Smooth muscle cell (in vitro differentiated cells): ENCODE measurements at regions not wholly inside any gene's neighbourhood (a gene's known extent, or its start where the extent isn't known, plus 50 kb on each side); places are given as distances from the start of the nearest gene placed in this dataset.
"Not testable (repeated sequence)": the region's sequence is repeated elsewhere in the genome, so short reads cannot be mapped to it uniquely, and the experiment has no call there.

Source experiments
- DNase-seq: peaks from one replicate; lab custom pipeline; 2025; ENCODE audit not compliant: unreplicated experiment; lab: John Stamatoyannopoulos, UW
- H2AFZ ChIP-seq: fragments of 200-600 bp; sonication (generic); 2 replicates; pipeline ENCODE4 v1.6.0; 2016; ENCODE audit warnings: antibody characterized with exemption, low read depth, mild to moderate bottlenecking
- H3F3A ChIP-seq: fragments of 200-600 bp; sonication (generic); 2 replicates; pipeline ENCODE4 v1.6.0; 2017; ENCODE audit warnings: antibody characterized with exemption, low read depth
- H3K27ac ChIP-seq: fragments of 200-600 bp; sonication (generic); 2 replicates; pipeline ENCODE4 v1.5.1; 2016; ENCODE audit warnings: low read depth, mild to moderate bottlenecking
- H3K27me3 ChIP-seq: fragments of 200-600 bp; sonication (generic); 2 replicates; pipeline ENCODE4 v1.6.1; 2016; ENCODE audit warnings: low read depth, mild to moderate bottlenecking
- H3K36me3 ChIP-seq: fragments of 200-600 bp; sonication (generic); 2 replicates; pipeline ENCODE4 v1.5.1; 2016; ENCODE audit warnings: low read depth
- H3K4me1 ChIP-seq: fragments of 200-600 bp; sonication (generic); 2 replicates; pipeline ENCODE4 v1.5.1; 2016; ENCODE audit warnings: low read depth
- H3K4me2 ChIP-seq: fragments of 200-600 bp; sonication (generic); 2 replicates; pipeline ENCODE4 v1.6.0; 2016; ENCODE audit warnings: mild to moderate bottlenecking
- H3K4me3 ChIP-seq: fragments of 200-600 bp; sonication (generic); 2 replicates; pipeline ENCODE4 v1.5.1; 2016; ENCODE audit warnings: mild to moderate bottlenecking
- H3K79me2 ChIP-seq: fragments of 200-600 bp; sonication (generic); 2 replicates; pipeline ENCODE4 v1.6.0; 2016; ENCODE audit warnings: low read depth, mild to moderate bottlenecking
- H3K9ac ChIP-seq: fragments of 200-600 bp; sonication (generic); 2 replicates; pipeline ENCODE4 v1.6.0; 2016; ENCODE audit warnings: low read depth
- H3K9me3 ChIP-seq: fragments of 200-600 bp; sonication (generic); replicated peaks from 2 replicates; pipeline ENCODE4 v1.5.1; 2016; ENCODE audit warnings: low read depth
- H4K20me1 ChIP-seq: fragments of 200-600 bp; sonication (generic); 2 replicates; pipeline ENCODE4 v1.6.0; 2016; ENCODE audit warnings: low read depth
- WGBS: methylation state at CpG from one replicate; pipeline ENCODE4 v1.1.7; 2016; ENCODE audit warnings: low lambda C conversion rate; 5-methylcytosine and 5-hydroxymethylcytosine counted together
- TF ChIP-seq, protein P1 (sequence below): fragments of 200-600 bp; sonication (generic); IDR thresholded peaks from 2 replicates; pipeline ENCODE4 v1.5.1; 2017; ENCODE audit warnings: borderline replicate concordance, mild to moderate bottlenecking, antibody characterized with exemption; ENCODE audit not compliant: insufficient read depth, poor library complexity, severe bottlenecking

DNA sequence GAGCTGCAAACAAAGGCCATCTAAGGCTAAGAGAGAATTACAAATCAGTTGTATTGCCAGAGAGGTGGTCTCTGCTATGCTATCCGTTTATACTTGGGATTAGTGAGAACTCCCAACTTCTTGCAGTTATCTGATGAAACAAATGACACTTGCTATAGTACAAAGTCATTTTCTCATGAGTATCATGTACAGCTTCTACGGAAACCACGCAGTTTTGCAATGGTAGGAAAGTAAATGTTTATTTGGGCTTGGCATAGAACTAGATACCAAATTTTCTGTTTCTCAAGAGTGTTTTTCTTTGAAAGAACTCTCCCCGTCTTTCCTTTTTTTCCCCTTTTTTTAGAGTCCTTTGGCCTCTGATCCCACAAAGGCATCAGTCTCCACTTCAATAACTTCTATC lies 128.2 kb upstream of the ENPEP start:
- Histone ChIP-seq H2AFZ (no peak overlapping the region), H3K4me2 (no peak overlapping the region), H3K4me3 (no peak overlapping the region), H3K9me3 (no peaks in the 10 kb centered on the region), H3K9ac (no peak overlapping the region), H3K27me3 (no peaks in the 10 kb centered on the region), H3K79me2 (no peaks in the 10 kb centered on the region), H3F3A (no peaks in the 10 kb centered on the region), H3K4me1 (no peaks in the 10 kb centered on the region), H4K20me1 (no peaks in the 10 kb centered on the region), H3K27ac (no peak overlapping the region), H3K36me3 (no peaks in the 10 kb centered on the region)
- 77% methylated on average over 4 of the region's 4 CpGs for WGBS
- TF ChIP-seq, protein P1, sequence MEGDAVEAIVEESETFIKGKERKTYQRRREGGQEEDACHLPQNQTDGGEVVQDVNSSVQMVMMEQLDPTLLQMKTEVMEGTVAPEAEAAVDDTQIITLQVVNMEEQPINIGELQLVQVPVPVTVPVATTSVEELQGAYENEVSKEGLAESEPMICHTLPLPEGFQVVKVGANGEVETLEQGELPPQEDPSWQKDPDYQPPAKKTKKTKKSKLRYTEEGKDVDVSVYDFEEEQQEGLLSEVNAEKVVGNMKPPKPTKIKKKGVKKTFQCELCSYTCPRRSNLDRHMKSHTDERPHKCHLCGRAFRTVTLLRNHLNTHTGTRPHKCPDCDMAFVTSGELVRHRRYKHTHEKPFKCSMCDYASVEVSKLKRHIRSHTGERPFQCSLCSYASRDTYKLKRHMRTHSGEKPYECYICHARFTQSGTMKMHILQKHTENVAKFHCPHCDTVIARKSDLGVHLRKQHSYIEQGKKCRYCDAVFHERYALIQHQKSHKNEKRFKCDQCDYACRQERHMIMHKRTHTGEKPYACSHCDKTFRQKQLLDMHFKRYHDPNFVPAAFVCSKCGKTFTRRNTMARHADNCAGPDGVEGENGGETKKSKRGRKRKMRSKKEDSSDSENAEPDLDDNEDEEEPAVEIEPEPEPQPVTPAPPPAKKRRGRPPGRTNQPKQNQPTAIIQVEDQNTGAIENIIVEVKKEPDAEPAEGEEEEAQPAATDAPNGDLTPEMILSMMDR: no peak
- no peak for DNase-seq

DNA sequence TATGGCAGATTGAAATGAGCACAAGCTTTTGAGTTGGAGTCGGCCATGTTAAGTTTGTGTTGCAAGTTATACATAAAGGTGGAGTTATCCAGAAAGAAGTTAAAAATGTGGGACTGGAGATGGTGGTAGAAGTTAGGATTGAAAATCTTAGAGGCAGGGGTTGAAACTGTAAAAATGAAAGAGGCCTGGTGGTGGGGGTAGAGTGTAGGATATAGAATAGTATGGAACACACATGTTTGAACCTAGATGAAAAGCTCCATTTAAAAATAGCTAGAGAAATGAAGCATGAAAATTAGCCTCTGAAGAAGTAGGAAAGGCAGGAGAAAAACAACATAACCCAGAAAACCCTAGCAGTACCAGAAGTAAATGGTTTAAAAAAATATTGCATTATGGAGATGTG lies 131.8 kb upstream of the ENPEP start:
- Histone ChIP-seq H3K4me2 (no peak overlapping the region), H3F3A (no peaks in the 10 kb centered on the region), H3K9me3 (no peaks in the 10 kb centered on the region), H3K79me2 (no peaks in the 10 kb centered on the region), H4K20me1 (no peaks in the 10 kb centered on the region), H3K4me1 (no peaks in the 10 kb centered on the region), H3K9ac (no peak overlapping the region), H3K4me3 (no peak overlapping the region), H3K27ac (no peak overlapping the region), H2AFZ (peak overlapping the region; percentile 36), H3K36me3 (no peaks in the 10 kb centered on the region), H3K27me3 (no peaks in the 10 kb centered on the region)
- DNase-seq: no peak
- 77% methylated on average over 1 of the region's 1 CpG for WGBS
- TF ChIP-seq, protein P1: peak; percentile 69

DNA sequence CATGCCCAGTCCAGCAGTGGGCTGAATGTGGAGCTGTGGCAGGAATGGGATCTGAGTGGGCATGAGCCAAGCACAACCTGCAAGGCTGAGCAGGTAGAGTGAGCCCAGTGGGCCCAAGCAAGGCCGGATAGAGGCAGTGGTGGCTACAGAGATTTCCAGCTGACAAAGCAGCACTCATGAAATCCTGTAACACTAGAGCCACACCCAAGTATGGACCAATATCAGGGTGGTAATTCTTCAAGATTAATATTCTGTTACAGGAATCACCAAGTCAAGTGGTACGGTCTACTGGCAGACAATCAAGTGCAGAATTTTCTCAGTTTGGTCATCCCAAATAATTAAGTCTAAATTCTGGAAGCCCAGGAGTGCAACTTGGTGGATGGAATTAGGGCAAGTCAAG lies 132.4 kb upstream of the ENPEP start:
- H3K4me1 ChIP-seq: no peaks in the 10 kb centered on the region
- H3K4me2 ChIP-seq: no peak overlapping the region
- no peak overlapping the region for H2AFZ ChIP-seq
- no peak overlapping the region for H3K27ac ChIP-seq
- 91% methylated on average over 2 of the region's 2 CpGs for WGBS
- H3K9ac ChIP-seq: no peak overlapping the region
- no peak for DNase-seq
- no peak overlapping the region for H3K4me3 ChIP-seq
- H3F3A ChIP-seq: no peaks in the 10 kb centered on the region
- TF ChIP-seq, protein P1: no peak
- no peaks in the 10 kb centered on the region for H3K9me3 ChIP-seq
- no peaks in the 10 kb centered on the region for H3K27me3 ChIP-seq
- H3K36me3 ChIP-seq: no peaks in the 10 kb centered on the region
- H3K79me2 ChIP-seq: no peaks in the 10 kb centered on the region
- no peaks in the 10 kb centered on the region for H4K20me1 ChIP-seq

DNA sequence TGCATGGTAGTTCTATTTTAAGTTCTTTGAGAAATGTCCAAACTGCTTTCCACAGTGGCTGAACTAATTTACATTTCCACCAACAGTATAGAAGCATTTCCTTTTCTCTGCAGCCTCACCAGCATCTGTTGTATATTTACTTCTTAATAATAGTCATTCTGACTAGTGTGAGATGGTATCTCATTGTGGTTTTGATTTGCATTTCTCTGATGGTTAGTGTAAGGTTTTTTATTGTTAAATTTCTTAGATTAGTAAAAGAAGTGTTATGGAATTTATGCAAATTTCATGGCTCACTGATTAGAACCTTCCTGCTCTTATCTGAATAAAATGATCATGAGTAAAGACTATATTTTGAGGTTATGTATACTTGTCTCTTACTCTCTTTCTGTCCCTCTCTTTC lies 134.8 kb upstream of the ENPEP start:
- H3K9ac ChIP-seq, H3K27me3 ChIP-seq, H3K9me3 ChIP-seq, DNase-seq, H3K36me3 ChIP-seq, H3K27ac ChIP-seq, H3K4me1 ChIP-seq, H3K79me2 ChIP-seq, H3K4me2 ChIP-seq, H3K4me3 ChIP-seq, H4K20me1 ChIP-seq, H3F3A ChIP-seq: not testable (repeated sequence)
- peak overlapping the region; percentile 26 for H2AFZ ChIP-seq
